GM19372 (cell line): ENCODE measurements at regions not wholly inside any gene's neighbourhood (a gene's known extent, or its start where the extent isn't known, plus 50 kb on each side); places are given as distances from the start of the nearest gene placed in this dataset.
"Not testable (repeated sequence)": the region's sequence is repeated elsewhere in the genome, so short reads cannot be mapped to it uniquely, and the experiment has no call there.

ENCODE experiments used
- ATAC-seq: cut with Tn5 transposase; IDR thresholded peaks from one replicate; pipeline ENCODE4 v1.9.1; 2021; ENCODE audit warnings: mild to moderate bottlenecking, low read depth, moderate library complexity; ENCODE audit not compliant: unreplicated experiment

DNA sequence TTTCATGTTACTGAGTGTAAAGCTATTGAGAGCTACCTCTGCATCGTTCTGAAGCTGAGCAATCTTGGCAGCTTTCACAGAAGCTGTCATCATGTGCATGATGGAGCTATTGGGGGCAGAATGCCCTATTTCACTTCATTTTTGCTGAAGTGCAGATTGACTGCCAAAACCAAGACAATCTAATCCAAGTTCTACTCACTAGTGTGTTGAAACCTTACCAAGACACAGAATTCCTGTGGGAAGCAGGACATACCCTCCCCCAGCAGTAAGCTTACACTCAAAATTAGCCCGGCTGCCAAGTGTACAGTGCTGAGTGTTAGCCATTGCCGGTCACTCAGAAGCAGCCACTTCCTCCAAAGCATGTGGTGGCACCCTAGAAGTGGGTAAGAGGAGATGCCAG is 177.3 kb upstream of the TENT5A start:
- no peak for ATAC-seq

DNA sequence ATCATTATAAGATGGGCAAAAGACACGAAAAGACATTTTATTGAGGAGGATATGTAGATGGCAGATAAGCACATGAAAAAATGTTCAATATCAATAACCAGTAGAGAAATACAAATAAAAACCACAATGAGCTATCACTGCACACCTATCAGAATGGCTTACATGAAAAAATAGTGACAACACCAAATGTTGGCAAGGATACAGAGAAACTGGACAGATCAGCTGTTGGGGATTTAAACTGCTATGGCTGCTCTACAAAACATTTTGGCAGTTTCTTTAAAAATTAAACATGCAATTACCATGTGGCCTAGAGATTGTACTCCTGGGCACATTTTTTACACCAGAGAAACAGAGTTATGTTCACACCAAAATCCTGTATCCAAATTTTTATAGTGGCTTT is 172.7 kb upstream of the TENT5A start:
- ATAC-seq = no peak

DNA sequence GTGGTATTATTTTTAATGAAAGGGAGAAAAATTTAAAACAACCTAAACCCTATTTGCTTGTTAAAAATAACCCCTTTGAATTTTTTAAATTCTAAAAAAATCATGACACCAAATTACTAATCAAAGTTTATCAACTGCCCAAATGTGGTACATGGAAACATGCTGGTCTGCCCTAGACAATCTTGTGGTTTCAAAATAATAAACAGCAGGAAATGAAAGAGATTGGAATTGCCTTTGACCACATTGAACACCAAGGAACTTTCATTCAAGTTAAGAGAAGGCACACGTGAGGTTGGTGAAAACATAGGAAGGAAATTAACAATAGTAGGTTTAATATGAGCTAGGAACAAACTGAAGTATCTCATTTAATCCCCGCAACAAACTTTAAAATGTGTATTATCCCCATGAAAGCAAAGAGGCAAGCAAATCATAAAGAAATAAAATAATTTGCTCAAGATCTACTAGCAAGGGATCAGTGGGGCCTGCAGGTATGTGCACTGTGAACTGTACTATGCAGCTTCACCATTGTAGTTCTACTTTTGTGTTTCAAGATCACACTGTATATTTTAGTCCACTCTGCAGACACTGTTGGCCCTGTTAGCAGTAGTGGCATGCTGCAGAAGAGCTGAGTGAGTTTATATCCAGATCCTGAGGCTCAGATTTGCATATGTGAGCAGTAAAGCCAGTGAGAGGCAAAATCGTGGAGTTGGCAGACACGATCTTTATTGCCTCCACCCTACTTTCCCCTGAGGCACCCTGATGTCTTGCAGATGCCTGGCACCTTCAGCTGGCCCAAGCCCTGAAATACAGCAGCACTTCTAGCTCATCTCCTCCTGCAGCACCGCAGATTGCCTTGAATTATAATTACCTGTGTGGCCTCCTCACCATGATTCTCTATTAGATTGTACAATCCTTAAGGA is 157.8 kb upstream of the TENT5A start:
- ATAC-seq = no peak

DNA sequence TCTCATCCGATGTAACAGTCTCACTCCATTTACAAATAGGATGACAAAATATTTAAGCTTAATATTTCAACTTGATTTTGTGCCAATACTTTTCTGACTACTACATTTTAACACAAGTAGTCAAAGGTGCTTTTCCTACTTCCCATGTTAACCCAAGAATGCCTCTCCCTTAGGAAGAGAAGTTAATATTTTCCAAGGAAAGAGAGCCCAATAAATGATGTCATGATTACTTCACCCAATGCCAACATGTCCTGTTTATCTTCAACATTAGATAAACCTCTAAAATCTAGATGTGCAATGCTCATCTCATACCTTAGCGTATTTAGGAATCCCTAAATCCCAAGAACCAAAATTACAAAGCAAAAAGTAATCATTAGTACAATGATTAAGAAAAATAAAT is 156.7 kb upstream of the TENT5A start:
- no peak for ATAC-seq

DNA sequence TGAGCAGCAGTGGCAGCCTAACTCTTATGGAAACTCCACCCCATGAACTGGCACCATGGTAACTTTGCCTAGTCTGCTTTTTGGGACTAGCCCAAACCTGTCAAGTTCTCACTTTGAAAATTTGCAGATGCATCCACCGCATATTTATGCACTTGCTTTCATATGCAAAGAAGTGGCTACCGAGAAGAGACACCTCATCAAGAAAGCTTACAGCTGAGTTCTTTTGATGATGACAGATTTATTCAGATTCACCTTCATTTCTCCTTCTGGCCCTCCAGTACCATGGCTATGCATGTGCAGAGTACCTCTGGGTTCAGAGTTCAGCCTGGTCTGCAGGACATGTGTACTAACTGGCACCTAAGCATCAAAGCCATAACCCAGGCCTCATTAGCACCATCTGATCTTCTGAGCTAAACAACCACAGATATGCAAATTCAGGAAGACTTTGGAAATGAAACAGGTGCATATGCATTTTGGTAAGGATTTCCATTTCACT is 154.3 kb upstream of the TENT5A start:
- ATAC-seq = peak; percentile 63

DNA sequence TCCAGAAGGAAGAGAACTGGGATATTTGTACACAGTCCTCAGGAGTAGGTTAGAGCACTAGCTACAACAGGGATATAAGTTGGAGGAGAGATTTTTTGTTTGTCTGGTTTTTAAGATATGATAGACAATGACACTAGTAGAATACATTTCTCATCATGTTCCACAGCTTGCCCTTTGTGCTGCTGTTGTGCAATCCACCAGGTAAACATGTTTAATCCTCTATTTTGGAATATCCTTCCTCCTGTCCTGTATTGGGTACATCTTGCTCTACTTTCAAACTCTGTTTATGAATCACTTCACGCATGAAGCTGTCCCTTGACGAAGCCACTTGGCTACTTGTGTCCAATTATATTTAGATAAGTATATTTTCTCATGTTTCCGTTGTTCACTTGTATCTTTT is 153.6 kb upstream of the TENT5A start:
- ATAC-seq = no peak

DNA sequence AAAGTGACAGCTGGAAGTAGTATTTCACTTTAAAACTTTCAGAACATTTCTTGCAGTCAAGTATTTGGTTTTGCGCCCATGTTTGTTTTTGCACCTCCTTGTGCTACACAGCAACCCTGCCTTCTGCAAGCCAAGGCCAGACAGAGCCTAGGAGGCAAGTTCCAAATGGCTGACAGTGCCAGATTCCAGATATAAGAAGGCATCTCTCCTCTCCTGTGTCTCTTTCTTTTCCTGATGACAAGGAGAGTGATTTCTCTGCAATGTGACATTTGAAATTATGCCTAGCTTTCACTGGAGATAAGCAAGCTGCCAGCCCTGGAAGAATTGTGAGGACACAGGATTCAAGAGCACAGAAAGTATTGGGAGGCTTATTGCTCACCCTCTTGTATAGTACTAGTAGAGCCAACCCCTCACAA is 149.1 kb upstream of the TENT5A start:
- no peak for ATAC-seq

DNA sequence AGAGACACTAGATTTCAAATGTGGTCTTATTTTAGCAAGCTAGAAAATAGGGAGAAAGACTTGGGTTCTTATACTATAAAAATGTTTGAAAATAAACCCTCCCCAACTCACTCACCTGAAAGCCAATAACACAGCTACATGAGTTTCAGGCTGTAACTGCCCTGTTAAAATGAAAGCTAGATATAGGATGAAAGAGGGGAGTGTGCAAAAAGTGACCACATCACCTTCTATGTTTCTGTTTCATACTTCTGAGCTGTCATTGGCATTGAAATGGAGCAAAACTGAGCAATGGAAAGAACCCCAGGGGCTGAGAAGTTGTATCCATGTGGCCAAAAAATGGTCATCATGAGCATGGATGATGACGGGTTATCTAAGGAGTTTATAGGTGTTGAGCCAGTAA is 148.1 kb upstream of the TENT5A start:
- ATAC-seq = peak; percentile 87

DNA sequence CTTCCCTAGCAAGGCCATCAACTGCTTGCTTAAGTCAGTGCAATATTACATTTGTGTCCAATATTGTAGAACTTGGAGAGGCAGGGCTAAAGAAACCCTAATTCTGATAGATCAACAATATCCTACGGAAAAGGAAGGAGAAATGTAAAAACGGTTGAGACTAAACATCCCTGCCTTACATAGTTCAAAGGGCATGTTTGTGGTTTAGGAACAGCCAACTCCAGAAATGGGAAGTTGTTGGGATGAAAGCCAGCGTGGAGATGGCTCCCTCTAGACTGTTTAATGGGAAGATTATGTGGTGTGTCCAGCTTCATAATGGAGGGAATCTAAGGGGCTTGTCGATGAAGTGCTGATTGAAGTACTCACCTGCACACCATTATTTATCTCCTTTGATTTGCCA is 145.3 kb upstream of the TENT5A start:
- ATAC-seq = no peak

DNA sequence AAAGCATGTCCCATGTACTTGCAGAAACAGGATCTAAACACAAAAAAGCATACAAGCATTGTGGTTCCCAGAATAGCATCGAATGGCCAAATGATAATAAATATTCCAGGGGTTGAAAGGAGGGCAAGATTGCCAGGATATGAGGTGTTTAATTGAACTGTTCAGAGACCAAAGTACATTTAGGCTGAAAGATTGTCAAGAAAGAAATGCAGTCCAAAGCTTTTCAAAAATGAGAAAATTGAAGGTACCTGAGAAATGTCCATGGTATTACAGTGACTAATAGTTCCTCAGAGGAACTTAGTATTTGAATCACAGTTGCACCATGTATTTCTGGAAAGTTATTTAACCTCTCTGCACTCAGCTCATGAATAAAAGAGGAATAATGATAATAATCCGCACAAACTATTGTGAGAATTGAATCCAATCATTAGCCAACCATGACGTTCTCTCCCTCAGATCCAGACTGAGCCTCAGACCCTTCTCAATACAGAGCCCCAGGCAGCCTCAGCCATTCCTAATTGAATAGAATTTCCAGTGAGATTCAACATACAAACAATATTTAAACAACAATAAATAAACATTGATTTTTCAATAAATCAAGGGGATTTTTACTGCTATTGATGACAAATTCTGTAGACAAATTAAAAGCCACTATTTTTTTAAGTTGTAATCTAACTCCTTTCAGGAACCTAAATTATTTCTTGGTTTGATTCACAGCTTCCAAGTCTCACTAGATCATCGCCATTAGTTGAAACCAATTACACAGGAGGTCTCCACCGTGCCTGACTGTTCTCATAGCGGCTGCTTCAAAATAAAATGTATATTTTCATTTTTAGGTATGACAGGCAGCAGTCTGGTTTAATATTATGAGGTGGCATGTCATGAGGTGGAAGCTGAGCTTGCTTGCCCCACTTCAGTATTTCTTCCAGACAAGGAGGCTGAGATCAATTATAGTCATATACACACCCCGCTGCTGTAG is 144.3 kb upstream of the TENT5A start:
- no peak for ATAC-seq

DNA sequence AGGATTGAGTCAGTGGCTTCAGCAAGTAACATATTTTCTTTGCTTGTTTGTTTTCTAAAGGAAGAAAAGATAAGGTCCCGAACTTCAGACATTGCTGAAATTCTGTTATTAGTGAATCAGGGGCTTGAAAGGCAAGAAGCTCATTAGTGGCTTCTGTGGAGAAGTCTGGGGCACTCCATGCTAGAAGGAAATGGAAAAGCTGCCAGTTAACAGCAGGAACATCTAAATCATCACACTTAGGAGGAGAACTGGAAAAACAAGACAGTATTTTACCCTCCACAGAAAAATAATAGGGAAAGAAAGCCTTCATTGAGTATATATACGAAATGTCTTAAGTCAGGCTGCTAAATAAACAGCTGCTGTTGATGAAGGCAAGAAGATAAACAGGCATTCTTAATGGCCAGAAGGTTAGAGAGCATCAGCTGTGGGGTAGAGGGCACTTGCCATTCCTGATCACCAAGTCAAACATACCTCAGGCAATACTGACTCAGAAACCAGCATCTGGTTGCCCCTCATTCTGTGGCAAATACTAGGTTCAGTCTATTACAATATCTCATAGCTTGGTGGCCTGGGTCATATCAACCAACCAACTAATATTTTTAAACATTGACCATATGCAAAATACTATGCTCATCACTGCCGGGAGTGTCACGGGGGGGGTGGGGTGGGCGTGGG is 143.2 kb upstream of the TENT5A start:
- no peak for ATAC-seq

DNA sequence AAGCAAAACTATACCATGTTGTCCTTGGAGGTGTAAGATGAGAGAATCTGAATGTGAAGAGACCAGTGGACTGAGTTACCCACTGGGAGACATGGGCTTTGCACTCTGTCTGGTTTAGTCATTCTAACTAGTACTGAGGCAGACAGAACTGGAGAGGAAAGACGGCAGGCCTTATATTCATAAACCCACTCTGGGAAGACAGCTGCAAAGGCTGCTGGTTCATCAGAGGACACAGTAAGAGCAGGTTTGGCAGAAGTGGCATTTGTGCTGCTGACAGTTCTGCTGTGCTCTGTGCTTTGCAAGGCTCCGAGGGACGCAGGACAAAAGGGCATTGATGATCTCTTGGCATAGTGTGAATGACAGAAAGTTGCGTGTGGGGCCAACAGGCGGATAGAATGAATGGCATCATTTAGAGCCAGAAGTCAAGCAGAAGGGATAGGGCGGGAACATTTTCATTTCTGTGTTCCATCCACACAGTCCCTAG is 142.3 kb upstream of the TENT5A start:
- ATAC-seq = no peak

DNA sequence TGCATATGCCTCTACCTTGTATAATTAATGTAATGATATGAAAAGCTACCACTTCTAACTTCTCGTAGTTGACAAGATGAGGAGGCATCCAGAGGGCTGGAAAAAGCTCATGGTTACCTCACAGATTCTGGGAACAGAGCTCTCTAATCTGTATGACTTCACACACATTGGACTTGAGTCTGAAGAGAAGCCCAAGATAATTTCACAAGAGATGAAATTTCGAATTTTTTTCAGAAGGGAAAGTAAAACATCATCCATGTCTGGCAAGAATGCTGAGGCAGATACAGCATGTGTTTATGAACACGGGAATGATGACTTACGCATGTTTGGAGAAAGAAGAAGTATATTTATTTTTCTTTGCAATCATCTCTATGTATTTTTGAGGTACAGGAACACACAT is 141.8 kb upstream of the TENT5A start:
- no peak for ATAC-seq

DNA sequence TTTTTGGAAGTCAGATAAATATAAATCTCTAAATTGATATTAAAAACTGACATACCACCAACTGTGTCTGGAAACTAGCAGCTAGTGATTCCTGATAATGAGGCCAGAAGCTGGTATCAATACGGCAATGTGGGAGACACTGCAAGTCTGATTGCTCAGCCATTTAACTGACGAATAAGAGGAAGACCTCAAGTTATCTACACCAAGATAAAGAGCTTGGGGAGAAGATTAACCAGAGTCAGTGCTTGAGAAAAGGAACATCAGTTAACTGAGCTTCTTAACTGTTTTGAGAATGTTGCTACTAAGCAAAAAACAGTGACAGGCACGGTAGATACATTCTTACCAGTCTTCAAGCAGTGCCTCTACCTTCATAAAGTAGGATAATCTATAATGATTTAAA is 140.4 kb upstream of the TENT5A start:
- no peak for ATAC-seq

DNA sequence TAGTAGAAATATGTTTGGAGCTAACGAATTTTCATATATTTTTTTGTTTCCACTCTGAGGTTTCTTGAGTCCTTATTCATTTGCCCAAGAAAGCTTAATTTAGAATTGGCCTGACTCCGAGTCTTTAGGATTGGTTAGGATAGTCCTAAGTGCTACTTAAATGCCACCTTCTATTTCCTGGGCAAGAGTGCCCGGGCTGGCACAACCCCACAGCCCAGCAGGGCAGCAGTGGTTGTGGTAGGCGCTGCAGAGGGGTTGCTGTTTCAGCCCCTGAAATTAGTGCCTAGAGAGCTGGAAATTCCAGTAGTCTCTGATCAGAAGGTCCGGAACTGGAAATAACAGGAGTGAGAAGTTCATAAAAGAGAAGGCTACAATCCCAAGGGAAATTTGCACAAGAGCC is 139.4 kb upstream of the TENT5A start:
- no peak for ATAC-seq

DNA sequence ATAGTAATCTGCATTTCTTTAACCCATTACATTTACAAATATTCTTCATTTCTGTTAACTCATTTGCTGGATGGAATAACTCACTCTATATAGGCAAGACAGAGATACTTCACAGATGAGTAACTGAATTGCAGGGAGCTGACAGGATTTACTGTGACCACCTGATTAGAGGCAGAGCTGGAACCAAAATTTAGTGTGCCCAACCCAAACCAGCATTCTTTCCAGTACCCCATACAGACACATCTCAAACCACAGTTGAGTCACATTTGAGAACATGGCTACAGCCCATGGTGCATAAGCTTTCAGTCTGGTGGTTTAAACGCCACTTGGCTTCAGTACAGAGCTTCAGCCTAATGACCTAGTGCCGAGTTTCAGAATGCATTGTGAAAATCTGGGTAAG is 138.4 kb upstream of the TENT5A start:
- ATAC-seq = no peak

DNA sequence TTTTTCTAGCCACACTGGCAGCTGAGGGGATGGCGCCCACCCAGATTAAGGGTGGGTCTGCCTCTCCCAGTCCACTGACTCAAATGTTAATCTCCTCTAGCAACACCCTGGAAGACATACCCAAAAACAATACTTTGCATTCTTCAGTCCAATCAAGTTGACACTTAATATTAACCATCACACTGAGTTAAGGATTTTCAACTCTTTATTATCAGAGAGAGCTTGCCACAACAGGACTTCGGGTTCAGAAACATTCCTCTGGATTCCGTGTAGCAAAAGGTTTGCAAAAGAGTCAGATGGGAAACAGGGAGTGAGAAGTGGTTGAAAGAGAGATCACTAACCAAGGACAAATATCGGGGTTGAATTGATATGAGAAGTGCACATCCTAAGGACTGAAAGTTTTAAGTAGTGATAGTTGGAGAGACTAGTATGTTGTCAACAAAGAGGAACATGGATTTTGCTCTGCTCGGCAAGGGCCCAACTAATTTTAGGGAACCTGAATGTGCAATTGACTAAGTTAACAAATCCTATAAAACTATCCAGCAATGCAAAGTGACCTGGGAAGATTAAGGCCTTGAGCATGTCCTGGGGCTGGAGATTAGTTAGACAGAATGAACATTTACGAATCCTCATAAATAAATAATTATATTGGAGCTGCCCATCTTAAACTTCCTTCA is 137.0 kb upstream of the TENT5A start:
- ATAC-seq = no peak

DNA sequence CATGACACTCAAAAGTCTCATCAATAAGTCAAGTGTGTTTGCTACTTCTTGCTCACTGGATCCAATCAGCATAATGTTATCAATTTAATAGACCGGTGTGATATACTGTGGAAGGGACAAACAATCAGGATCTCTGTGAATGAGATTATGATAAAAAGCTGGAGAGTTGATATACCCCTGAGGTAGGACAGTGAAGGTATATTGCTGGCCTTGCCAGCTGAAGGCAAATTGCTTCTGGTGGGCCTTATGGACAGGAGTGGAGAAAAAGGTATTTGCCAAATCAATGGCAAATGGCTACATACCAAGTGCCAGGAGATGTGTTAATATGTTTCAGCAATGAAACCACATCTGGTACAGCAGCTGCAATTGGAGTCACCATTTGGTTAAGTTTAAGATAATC is 134.4 kb upstream of the TENT5A start:
- not testable (repeated sequence) for ATAC-seq

DNA sequence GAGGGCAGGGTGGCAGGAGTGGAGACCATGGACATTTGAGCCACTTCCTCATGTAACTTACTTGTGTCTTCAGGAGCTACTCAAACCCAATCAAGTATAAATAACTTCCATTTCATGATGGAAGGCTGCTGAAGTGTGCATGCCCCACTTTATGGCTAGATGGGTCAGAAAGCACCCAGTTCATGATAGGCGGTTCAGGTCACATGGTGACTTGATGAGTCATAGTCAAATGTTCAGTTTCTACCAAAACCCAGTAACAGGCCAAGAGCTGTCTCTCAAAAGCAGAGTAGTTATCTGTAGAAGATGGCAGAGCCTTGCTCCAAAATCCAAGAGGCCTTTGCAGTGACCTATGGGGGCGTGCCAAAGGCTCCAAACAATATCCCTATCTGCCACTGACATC is 133.7 kb upstream of the TENT5A start:
- ATAC-seq = no peak

DNA sequence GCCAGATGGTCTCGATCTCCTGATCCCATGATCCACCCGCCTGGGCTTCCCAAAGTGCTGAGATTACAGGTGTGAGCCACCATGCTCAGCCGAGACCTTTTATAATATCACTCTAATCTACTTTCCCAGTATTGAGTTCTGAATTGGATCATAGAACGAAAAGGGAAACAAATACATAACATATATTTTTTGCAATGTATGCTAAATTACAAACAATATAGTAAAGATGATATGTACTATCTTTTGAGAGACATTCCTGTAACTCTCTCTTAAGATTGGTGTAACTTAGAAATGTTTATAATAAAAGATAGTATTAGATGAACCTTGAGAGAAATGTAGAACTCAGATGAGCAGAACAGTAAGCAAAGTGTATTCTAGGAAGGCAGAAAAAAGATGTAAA is 129.2 kb upstream of the TENT5A start:
- ATAC-seq = no peak
